ENCODE measurements at regions not wholly inside any gene's neighbourhood (a gene's known extent, or its start where the extent isn't known, plus 50 kb on each side); places are given as distances from the start of the nearest gene placed in this dataset.

- no peaks in the 10 kb centered on the region for H3K36me3 ChIP-seq (ENCODE audit: control insufficient read depth, insufficient read depth, low read length)
- H3K4me1 ChIP-seq (ENCODE audit: control insufficient read depth, insufficient read depth, low read length), result peaks cover 28% of the 10 kb centered on the region
- no peaks in the 10 kb centered on the region for H3K9me3 ChIP-seq (ENCODE audit: control insufficient read depth, insufficient read depth, low read depth, low read length)
- H3K9ac ChIP-seq (ENCODE audit: low read length), result no peak overlapping the region
- H3K27ac ChIP-seq (ENCODE audit: low read depth, low read length), result no peak overlapping the region
- no peaks in the 10 kb centered on the region for H3K27me3 ChIP-seq (ENCODE audit: control insufficient read depth, insufficient read depth, low read length)
- no peak overlapping the region for H3K4me3 ChIP-seq (ENCODE audit: low read depth, low read length)
Observed at GRCh38 chr13:111855191-111855590, 211.8 kb upstream of the SOX1 start.

- no peak overlapping the region for H3K9ac ChIP-seq (ENCODE audit: low read length)
- peaks cover 23% of the 10 kb centered on the region for H3K4me1 ChIP-seq (ENCODE audit: control insufficient read depth, insufficient read depth, low read length)
- no peak overlapping the region for H3K4me3 ChIP-seq (ENCODE audit: low read depth, low read length)
- H3K27ac ChIP-seq (ENCODE audit: low read depth, low read length), result no peak overlapping the region
- no peaks in the 10 kb centered on the region for H3K36me3 ChIP-seq (ENCODE audit: control insufficient read depth, insufficient read depth, low read length)
- no peaks in the 10 kb centered on the region for H3K27me3 ChIP-seq (ENCODE audit: control insufficient read depth, insufficient read depth, low read length)
- no peaks in the 10 kb centered on the region for H3K9me3 ChIP-seq (ENCODE audit: control insufficient read depth, insufficient read depth, low read depth, low read length)
Observed at GRCh38 chr13:111855786-111856185, 211.2 kb upstream of the SOX1 start.

GRCh38 chr13:111856571-111856970, 210.4 kb upstream of the SOX1 start:
- Histone ChIP-seq H3K4me3 (ENCODE audit: low read depth, low read length) (no peak overlapping the region), H3K27ac (ENCODE audit: low read depth, low read length) (no peak overlapping the region), H3K4me1 (ENCODE audit: control insufficient read depth, insufficient read depth, low read length) (peaks cover 16% of the 10 kb centered on the region), H3K9me3 (ENCODE audit: control insufficient read depth, insufficient read depth, low read depth, low read length) (no peaks in the 10 kb centered on the region), H3K36me3 (ENCODE audit: control insufficient read depth, insufficient read depth, low read length) (no peaks in the 10 kb centered on the region), H3K27me3 (ENCODE audit: control insufficient read depth, insufficient read depth, low read length) (no peaks in the 10 kb centered on the region; the same call in 1 of the 2 replicates), H3K9ac (ENCODE audit: low read length) (no peak overlapping the region)

- Histone ChIP-seq H3K9me3 (ENCODE audit: control insufficient read depth, insufficient read depth, low read depth, low read length) (no peaks in the 10 kb centered on the region), H3K4me1 (ENCODE audit: control insufficient read depth, insufficient read depth, low read length) (peaks cover 16% of the 10 kb centered on the region), H3K36me3 (ENCODE audit: control insufficient read depth, insufficient read depth, low read length) (no peaks in the 10 kb centered on the region), H3K27me3 (ENCODE audit: control insufficient read depth, insufficient read depth, low read length) (no peaks in the 10 kb centered on the region; the same call in 1 of the 2 replicates), H3K4me3 (ENCODE audit: low read depth, low read length) (no peak overlapping the region), H3K9ac (ENCODE audit: low read length) (no peak overlapping the region), H3K27ac (ENCODE audit: low read depth, low read length) (no peak overlapping the region)
Observed at GRCh38 chr13:111857336-111857735, 209.6 kb upstream of the SOX1 start.

- Histone ChIP-seq H3K4me3 (ENCODE audit: low read depth, low read length) (no peak overlapping the region), H3K9me3 (ENCODE audit: control insufficient read depth, insufficient read depth, low read depth, low read length) (no peaks in the 10 kb centered on the region), H3K27me3 (ENCODE audit: control insufficient read depth, insufficient read depth, low read length) (no peaks in the 10 kb centered on the region; the same call in 1 of the 2 replicates), H3K36me3 (ENCODE audit: control insufficient read depth, insufficient read depth, low read length) (no peaks in the 10 kb centered on the region), H3K9ac (ENCODE audit: low read length) (no peak overlapping the region), H3K4me1 (ENCODE audit: control insufficient read depth, insufficient read depth, low read length) (peaks cover 16% of the 10 kb centered on the region), H3K27ac (ENCODE audit: low read depth, low read length) (no peak overlapping the region)
Observed at GRCh38 chr13:111857846-111858560, 208.9 kb upstream of the SOX1 start.

GRCh38 chr13:111858571-111858970, 208.4 kb upstream of the SOX1 start:
- no peaks in the 10 kb centered on the region for H3K9me3 ChIP-seq (ENCODE audit: control insufficient read depth, insufficient read depth, low read depth, low read length)
- H3K4me3 ChIP-seq (ENCODE audit: low read depth, low read length), result no peak overlapping the region
- H3K27ac ChIP-seq (ENCODE audit: low read depth, low read length), result no peak overlapping the region
- no peak overlapping the region for H3K9ac ChIP-seq (ENCODE audit: low read length)
- H3K36me3 ChIP-seq (ENCODE audit: control insufficient read depth, insufficient read depth, low read length), result no peaks in the 10 kb centered on the region
- H3K4me1 ChIP-seq (ENCODE audit: control insufficient read depth, insufficient read depth, low read length), result peaks cover 16% of the 10 kb centered on the region
- peaks cover 4% of the 10 kb centered on the region; the same call in 1 of the 2 replicates for H3K27me3 ChIP-seq (ENCODE audit: control insufficient read depth, insufficient read depth, low read length)

- H3K27me3 ChIP-seq (ENCODE audit: control insufficient read depth, insufficient read depth, low read length), result peaks cover 4% of the 10 kb centered on the region; the same call in 1 of the 2 replicates
- H3K9ac ChIP-seq (ENCODE audit: low read length), result no peak overlapping the region
- H3K9me3 ChIP-seq (ENCODE audit: control insufficient read depth, insufficient read depth, low read depth, low read length), result no peaks in the 10 kb centered on the region
- H3K4me1 ChIP-seq (ENCODE audit: control insufficient read depth, insufficient read depth, low read length), result peaks cover 10% of the 10 kb centered on the region
- H3K36me3 ChIP-seq (ENCODE audit: control insufficient read depth, insufficient read depth, low read length), result no peaks in the 10 kb centered on the region
- no peak overlapping the region for H3K4me3 ChIP-seq (ENCODE audit: low read depth, low read length)
- no peak overlapping the region for H3K27ac ChIP-seq (ENCODE audit: low read depth, low read length)
Observed at GRCh38 chr13:111859354-111860230, 207.4 kb upstream of the SOX1 start.

- Histone ChIP-seq H3K9ac (ENCODE audit: low read length) (no peak overlapping the region), H3K27ac (ENCODE audit: low read depth, low read length) (no peak overlapping the region), H3K36me3 (ENCODE audit: control insufficient read depth, insufficient read depth, low read length) (no peaks in the 10 kb centered on the region), H3K4me3 (ENCODE audit: low read depth, low read length) (no peak overlapping the region), H3K9me3 (ENCODE audit: control insufficient read depth, insufficient read depth, low read depth, low read length) (no peaks in the 10 kb centered on the region), H3K4me1 (ENCODE audit: control insufficient read depth, insufficient read depth, low read length) (peaks cover 10% of the 10 kb centered on the region), H3K27me3 (ENCODE audit: control insufficient read depth, insufficient read depth, low read length) (peaks cover 4% of the 10 kb centered on the region; the same call in 1 of the 2 replicates)
Observed at GRCh38 chr13:111860231-111860552, 206.8 kb upstream of the SOX1 start.

- no peak overlapping the region for H3K4me3 ChIP-seq (ENCODE audit: low read depth, low read length)
Observed at GRCh38 chr13:111861319-111861718, 205.6 kb upstream of the SOX1 start.

GRCh38 chr13:111861766-111862366, 205.1 kb upstream of the SOX1 start:
- Histone ChIP-seq H3K9ac (ENCODE audit: low read length) (no peak overlapping the region), H3K9me3 (ENCODE audit: control insufficient read depth, insufficient read depth, low read depth, low read length) (no peaks in the 10 kb centered on the region), H3K36me3 (ENCODE audit: control insufficient read depth, insufficient read depth, low read length) (no peaks in the 10 kb centered on the region), H3K4me3 (ENCODE audit: low read depth, low read length) (no peak overlapping the region), H3K27ac (ENCODE audit: low read depth, low read length) (no peak overlapping the region), H3K27me3 (ENCODE audit: control insufficient read depth, insufficient read depth, low read length) (peaks cover 4% of the 10 kb centered on the region; the same call in 1 of the 2 replicates), H3K4me1 (ENCODE audit: control insufficient read depth, insufficient read depth, low read length) (peaks cover 10% of the 10 kb centered on the region)

More at GRCh38 chr13:111861319-111861718, 205.6 kb upstream of the SOX1 start:
- H3K9me3 ChIP-seq (ENCODE audit: control insufficient read depth, insufficient read depth, low read depth, low read length), result no peaks in the 10 kb centered on the region
- no peaks in the 10 kb centered on the region for H3K36me3 ChIP-seq (ENCODE audit: control insufficient read depth, insufficient read depth, low read length)
- no peak overlapping the region for H3K27ac ChIP-seq (ENCODE audit: low read depth, low read length)
- H3K27me3 ChIP-seq (ENCODE audit: control insufficient read depth, insufficient read depth, low read length), result peaks cover 4% of the 10 kb centered on the region; the same call in 1 of the 2 replicates
- no peak overlapping the region for H3K9ac ChIP-seq (ENCODE audit: low read length)
- H3K4me1 ChIP-seq (ENCODE audit: control insufficient read depth, insufficient read depth, low read length), result peaks cover 10% of the 10 kb centered on the region

Data from HUES6 (cell line).